Smooth muscle cell (in vitro differentiated cells): ENCODE measurements at regions not wholly inside any gene's neighbourhood (a gene's known extent, or its start where the extent isn't known, plus 50 kb on each side); places are given as distances from the start of the nearest gene placed in this dataset.

Experiments used
- DNase-seq: peaks from one replicate; lab custom pipeline; 2025; ENCODE audit not compliant: unreplicated experiment; lab: John Stamatoyannopoulos, UW
- H2AFZ ChIP-seq: fragments of 200-600 bp; sonication (generic); 2 replicates; pipeline ENCODE4 v1.6.0; 2016; ENCODE audit warnings: antibody characterized with exemption, low read depth, mild to moderate bottlenecking
- H3F3A ChIP-seq: fragments of 200-600 bp; sonication (generic); 2 replicates; pipeline ENCODE4 v1.6.0; 2017; ENCODE audit warnings: antibody characterized with exemption, low read depth
- H3K27ac ChIP-seq: fragments of 200-600 bp; sonication (generic); 2 replicates; pipeline ENCODE4 v1.5.1; 2016; ENCODE audit warnings: low read depth, mild to moderate bottlenecking
- H3K27me3 ChIP-seq: fragments of 200-600 bp; sonication (generic); 2 replicates; pipeline ENCODE4 v1.6.1; 2016; ENCODE audit warnings: low read depth, mild to moderate bottlenecking
- H3K36me3 ChIP-seq: fragments of 200-600 bp; sonication (generic); 2 replicates; pipeline ENCODE4 v1.5.1; 2016; ENCODE audit warnings: low read depth
- H3K4me1 ChIP-seq: fragments of 200-600 bp; sonication (generic); 2 replicates; pipeline ENCODE4 v1.5.1; 2016; ENCODE audit warnings: low read depth
- H3K4me2 ChIP-seq: fragments of 200-600 bp; sonication (generic); 2 replicates; pipeline ENCODE4 v1.6.0; 2016; ENCODE audit warnings: mild to moderate bottlenecking
- H3K4me3 ChIP-seq: fragments of 200-600 bp; sonication (generic); 2 replicates; pipeline ENCODE4 v1.5.1; 2016; ENCODE audit warnings: mild to moderate bottlenecking
- H3K79me2 ChIP-seq: fragments of 200-600 bp; sonication (generic); 2 replicates; pipeline ENCODE4 v1.6.0; 2016; ENCODE audit warnings: low read depth, mild to moderate bottlenecking
- H3K9ac ChIP-seq: fragments of 200-600 bp; sonication (generic); 2 replicates; pipeline ENCODE4 v1.6.0; 2016; ENCODE audit warnings: low read depth
- H3K9me3 ChIP-seq: fragments of 200-600 bp; sonication (generic); replicated peaks from 2 replicates; pipeline ENCODE4 v1.5.1; 2016; ENCODE audit warnings: low read depth
- H4K20me1 ChIP-seq: fragments of 200-600 bp; sonication (generic); 2 replicates; pipeline ENCODE4 v1.6.0; 2016; ENCODE audit warnings: low read depth
- CTCF ChIP-seq: fragments of 200-600 bp; sonication (generic); IDR thresholded peaks from 2 replicates; pipeline ENCODE4 v1.5.1; 2017; ENCODE audit warnings: borderline replicate concordance, mild to moderate bottlenecking, antibody characterized with exemption; ENCODE audit not compliant: insufficient read depth, poor library complexity, severe bottlenecking
- WGBS: methylation state at CpG from one replicate; pipeline ENCODE4 v1.1.7; 2016; ENCODE audit warnings: low lambda C conversion rate; 5-methylcytosine and 5-hydroxymethylcytosine counted together

GRCh38 chr5:61632064-61632463, 300.0 kb downstream of the ZSWIM6 start:
- Histone ChIP-seq H3K79me2 (no peaks in the 10 kb centered on the region), H3K9ac (no peak overlapping the region), H3K4me1 (peaks cover 2% of the 10 kb centered on the region), H3K9me3 (no peaks in the 10 kb centered on the region), H4K20me1 (no peaks in the 10 kb centered on the region), H3K4me2 (no peak overlapping the region), H2AFZ (no peak overlapping the region), H3K27ac (no peak overlapping the region), H3F3A (no peaks in the 10 kb centered on the region), H3K4me3 (no peak overlapping the region), H3K27me3 (no peaks in the 10 kb centered on the region), H3K36me3 (no peaks in the 10 kb centered on the region)
- WGBS = 84% methylated on average over 2 of the region's 2 CpGs
- DNase-seq = no peak
- no peak for TF ChIP-seq CTCF

GRCh38 chr5:61635271-61635670, 303.2 kb downstream of the ZSWIM6 start:
- Histone ChIP-seq H3K4me3 (no peak overlapping the region), H3K79me2 (no peaks in the 10 kb centered on the region), H3K4me1 (peaks cover 12% of the 10 kb centered on the region), H3K27ac (no peak overlapping the region), H3K4me2 (no peak overlapping the region), H3K36me3 (no peaks in the 10 kb centered on the region), H3F3A (no peaks in the 10 kb centered on the region), H4K20me1 (no peaks in the 10 kb centered on the region), H3K9ac (no peak overlapping the region), H2AFZ (no peak overlapping the region), H3K9me3 (no peaks in the 10 kb centered on the region), H3K27me3 (no peaks in the 10 kb centered on the region)
- no peak for DNase-seq
- no peak for TF ChIP-seq CTCF
- WGBS = 92% methylated on average over 3 of the region's 3 CpGs

GRCh38 chr5:61637566-61637965, 305.5 kb downstream of the ZSWIM6 start:
- Histone ChIP-seq H3K27me3 (peaks cover 4% of the 10 kb centered on the region), H3K9ac (no peak overlapping the region), H3K4me1 (peaks cover 12% of the 10 kb centered on the region), H3K4me2 (no peak overlapping the region), H2AFZ (no peak overlapping the region), H4K20me1 (no peaks in the 10 kb centered on the region), H3K27ac (no peak overlapping the region), H3K36me3 (no peaks in the 10 kb centered on the region), H3K4me3 (no peak overlapping the region), H3K79me2 (no peaks in the 10 kb centered on the region), H3F3A (no peaks in the 10 kb centered on the region), H3K9me3 (no peaks in the 10 kb centered on the region)
- DNase-seq = no peak
- no peak for TF ChIP-seq CTCF

- peaks cover 12% of the 10 kb centered on the region for H3K4me1 ChIP-seq
These were observed 306.4 kb downstream of the ZSWIM6 start for GRCh38 chr5:61638476-61638875.

More at GRCh38 chr5:61638476-61638875, 306.4 kb downstream of the ZSWIM6 start:
- Histone ChIP-seq H3K79me2 (no peaks in the 10 kb centered on the region), H3K27ac (no peak overlapping the region), H3K36me3 (no peaks in the 10 kb centered on the region), H3K9ac (no peak overlapping the region), H4K20me1 (no peaks in the 10 kb centered on the region), H3K27me3 (peaks cover 4% of the 10 kb centered on the region), H3F3A (no peaks in the 10 kb centered on the region), H3K4me3 (no peak overlapping the region), H2AFZ (no peak overlapping the region), H3K4me2 (no peak overlapping the region), H3K9me3 (no peaks in the 10 kb centered on the region)
- no peak for TF ChIP-seq CTCF
- 98% methylated on average over 5 of the region's 5 CpGs for WGBS
- no peak for DNase-seq
